ENCODE measurements at regions not wholly inside any gene's neighbourhood (a gene's known extent, or its start where the extent isn't known, plus 50 kb on each side); places are given as distances from the start of the nearest gene placed in this dataset.

DNA sequence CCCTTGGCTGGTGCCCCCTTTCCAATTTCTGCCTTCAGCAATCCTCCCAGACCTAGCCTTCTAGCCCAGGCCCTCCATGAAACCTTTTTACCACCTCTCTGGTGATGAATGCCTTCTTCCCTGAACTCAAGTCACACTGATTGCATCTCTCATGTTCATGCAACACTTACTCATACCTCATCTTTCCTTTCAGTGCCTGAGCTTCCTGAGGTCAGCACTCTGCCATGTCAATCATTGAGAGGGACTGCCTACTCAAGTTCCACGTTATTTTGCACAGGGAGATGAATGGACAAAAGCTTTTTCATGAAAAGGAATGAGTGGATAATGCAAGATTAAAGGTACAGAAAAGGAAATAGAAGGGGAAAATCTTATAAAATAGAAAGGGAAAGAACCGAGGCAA lies 60.1 kb upstream of the PLEKHG1 start:
- no peak for DNase-seq

DNA sequence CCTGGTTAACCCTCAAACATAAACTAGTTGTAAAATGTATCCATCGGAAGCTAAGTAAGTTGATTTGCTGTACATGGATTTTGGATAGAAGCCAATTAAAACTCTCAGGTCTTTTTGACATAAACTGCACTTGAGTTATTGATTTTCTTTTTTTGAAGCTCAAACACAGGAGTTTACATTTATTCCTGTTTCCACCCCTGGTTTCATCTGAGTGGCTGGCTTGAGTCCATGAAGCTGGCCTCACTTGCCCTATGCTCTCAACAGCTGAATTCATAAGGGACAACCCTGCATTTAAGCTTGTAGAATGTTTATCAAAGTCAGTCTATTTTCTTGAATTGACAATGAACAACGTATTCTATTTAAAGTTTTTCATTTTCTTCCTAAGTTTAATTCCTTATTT lies 58.1 kb upstream of the PLEKHG1 start:
- DNase-seq = no peak

DNA sequence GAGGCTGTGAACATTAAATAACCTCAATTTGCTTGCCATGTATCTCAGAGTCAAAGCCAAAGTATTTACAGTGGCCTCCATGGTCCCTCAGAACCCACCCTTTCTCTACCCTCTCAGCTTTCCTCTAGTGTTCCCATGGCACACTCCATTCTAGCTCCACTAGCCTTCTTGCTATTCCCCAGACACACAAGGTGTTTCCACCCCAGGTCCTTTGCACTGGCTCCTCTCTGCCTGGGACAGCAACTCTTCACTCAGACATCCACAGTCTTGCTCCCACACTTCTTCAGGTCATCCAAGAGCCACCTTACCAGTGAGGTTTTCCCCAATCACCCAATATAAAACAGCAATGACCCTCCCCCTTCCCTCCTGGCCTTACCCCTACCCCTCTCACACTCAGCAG lies 56.5 kb upstream of the PLEKHG1 start:
- no peak for DNase-seq

DNA sequence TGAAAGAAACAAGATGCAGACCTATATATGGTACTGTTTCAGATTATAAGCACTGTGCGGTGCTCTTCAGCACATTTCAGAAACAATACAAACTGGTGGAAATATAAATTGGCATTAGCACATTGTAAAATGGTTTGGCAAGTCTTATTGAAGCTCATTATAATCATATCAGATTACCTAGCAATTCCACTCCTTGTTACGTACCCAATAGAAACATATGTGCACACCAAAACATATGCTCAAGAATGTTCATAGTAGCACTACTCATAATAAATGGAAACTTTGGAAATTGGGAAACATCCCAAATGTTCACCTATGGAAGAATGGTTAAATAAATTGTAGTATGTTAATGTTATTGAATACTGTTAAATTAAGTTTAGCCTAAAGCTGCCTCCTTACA lies 54.9 kb upstream of the PLEKHG1 start:
- DNase-seq = no peak

DNA sequence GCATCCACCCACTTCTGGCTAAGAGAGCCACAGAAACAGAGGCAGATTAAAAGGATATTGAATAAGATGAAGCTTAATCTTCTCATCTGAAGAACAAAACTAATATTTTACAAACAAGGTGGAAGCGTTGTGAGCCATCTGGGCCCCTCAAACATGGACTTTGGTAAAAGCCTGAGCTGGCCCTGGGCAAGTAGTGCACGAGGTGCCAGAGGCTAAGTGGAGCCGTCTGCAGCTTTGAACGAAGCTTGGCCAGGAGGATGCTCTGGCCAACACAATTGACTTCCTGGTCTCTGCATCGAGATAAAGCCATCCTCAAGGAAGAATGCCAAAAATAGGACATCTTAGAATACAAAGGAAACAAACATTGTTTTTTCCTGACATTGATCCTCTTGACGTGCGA lies 53.2 kb upstream of the PLEKHG1 start:
- DNase-seq = no peak

DNA sequence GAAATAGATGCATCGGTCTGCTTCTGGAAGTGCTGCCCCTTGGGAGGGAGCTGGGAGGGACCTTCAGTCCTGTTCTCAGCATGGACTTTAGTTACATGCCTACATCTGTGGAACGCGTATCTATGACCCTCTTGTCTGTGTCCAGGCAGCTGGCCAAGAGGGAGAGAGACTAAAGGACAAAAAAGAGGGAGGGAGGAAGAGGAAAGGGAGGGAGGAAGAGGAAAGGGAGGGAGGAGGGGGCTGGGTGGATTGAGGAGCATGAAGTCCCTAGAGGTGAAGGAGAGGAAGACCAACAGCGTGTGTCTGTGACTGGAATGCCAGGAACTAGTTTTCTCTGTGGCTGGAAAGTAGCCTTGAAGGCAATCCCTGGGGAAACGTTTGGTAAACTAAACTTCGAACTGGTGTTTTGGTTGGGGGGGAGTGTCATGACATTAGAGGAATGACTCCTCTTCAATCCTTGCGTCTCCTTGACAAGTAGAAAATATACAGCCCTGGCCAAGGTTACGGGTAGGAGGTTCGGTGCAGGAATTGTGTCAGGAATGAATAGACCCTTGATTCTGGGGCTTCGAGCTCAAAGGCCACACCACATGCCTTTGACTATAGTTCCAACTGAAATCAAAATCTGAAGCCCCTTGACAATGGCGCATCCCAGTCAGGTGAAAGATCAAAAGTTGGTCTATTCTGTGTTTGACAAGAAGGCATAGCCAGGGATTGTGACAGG lies 52.0 kb upstream of the PLEKHG1 start:
- no peak for DNase-seq

DNA sequence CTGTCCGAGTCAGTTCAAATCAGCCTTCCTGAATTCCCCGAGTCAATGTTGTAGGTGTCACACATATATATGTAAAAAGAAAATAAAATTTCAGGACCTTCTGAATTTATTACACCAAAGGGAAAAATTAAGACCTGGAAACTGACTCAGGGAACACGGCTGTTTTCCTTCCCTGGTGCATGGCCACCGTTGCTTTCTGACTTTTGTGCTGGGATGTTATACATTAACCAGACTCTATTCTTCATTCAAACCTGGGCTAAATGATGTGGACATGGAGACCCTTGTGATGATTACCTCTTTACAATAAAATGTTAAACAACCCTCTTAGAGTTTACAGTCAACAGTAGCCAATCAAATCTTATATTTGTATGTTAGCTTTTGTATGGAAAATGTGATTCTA lies 51.4 kb upstream of the PLEKHG1 start:
- no peak for DNase-seq

DNA sequence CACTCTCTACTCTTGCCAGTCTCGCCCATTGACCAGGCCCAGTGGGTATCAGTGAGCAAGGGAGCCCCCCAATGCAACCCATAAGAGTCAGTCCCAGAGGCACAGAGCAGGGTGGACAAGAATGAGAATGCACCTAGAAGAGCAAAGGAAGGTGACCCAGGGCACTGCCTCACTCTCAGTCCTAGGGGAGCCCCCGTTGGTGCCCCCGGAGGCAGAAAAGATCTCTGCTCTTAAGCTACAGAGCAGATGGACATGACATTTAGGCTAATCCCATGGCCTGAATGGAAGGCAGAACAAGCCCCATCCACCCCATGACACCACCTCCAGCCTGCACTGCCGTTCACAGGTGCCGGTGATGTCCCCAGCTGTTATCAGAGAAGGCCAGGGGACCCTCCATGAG lies 50.7 kb upstream of the PLEKHG1 start:
- no peak for DNase-seq

DNA sequence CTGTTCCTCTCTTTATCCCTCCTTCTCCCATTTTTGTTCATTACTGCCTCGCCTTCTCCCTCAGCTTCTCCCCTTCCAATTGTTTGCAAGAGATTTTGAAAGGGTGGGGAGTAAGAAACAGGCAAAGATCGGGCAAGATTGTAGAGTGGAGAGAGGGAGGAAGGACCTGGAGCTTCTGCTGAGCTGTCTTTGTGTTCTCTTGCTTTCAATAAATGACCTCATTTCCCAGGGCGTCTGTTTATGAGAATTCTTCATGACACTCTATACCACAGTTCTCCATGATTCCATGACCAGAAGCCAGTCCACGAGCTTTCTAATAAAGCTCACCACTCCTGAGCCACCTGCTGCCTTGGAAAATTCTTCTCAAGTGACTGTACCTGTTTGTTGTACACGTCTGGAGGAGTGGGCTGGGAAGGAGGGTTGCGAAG lies 50.0 kb upstream of the PLEKHG1 start:
- no peak for DNase-seq
